Astrocyte of the spinal cord (primary cell): ENCODE measurements at regions not wholly inside any gene's neighbourhood (a gene's known extent, or its start where the extent isn't known, plus 50 kb on each side); places are given as distances from the start of the nearest gene placed in this dataset.

Experiments
- DNase-seq: peaks from one replicate; pipeline ENCODE4 v3.0.0; 2011; ENCODE audit warnings: low read depth, low spot score
- H3K4me3 ChIP-seq: 2 replicates; pipeline ENCODE4 v1.5.1; 2011; ENCODE audit warnings: low read depth, mild to moderate bottlenecking, low read length, moderate library complexity
- CTCF ChIP-seq: IDR thresholded peaks from 2 replicates; pipeline ENCODE4 v1.5.1; 2012; ENCODE audit warnings: low read depth, mild to moderate bottlenecking, low read length, inconsistent platforms
- in situ Hi-C: cut with HindIII; loops from 2 replicates; pipeline ENCODE4 v1.10.0; 2017; ENCODE audit warnings: low sequenced_read_pairs

DNA sequence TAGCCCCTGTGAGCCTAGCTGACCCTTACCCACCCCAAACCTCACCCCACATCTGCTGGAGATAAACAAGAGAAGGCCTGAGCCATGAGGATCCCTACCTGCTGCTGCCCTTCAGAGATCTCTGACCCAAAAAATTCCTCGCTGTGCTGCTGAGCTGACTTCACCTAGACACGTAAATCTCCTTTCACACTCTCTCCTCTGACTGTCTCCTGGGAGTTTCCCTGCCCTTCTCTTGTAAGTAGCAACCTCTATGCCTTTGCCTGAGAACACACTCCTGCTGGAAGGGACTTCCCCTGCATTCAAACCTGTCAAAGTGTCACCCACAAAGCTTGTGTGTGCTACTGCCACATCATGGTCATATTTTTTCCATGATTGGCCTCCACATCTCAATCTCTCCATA lies 134.2 kb upstream of the NOL4 start:
- no peak for TF ChIP-seq CTCF
- no peak for DNase-seq
- in situ Hi-C loops: no loop called here

GRCh38 chr18:34364699-34365098 lies 140.0 kb upstream of the NOL4 start:
- in situ Hi-C loops: no loop called here
- no peak overlapping the region for H3K4me3 ChIP-seq
- DNase-seq: no peak
- no peak for TF ChIP-seq CTCF

More for the DNA sequence above, 134.2 kb upstream of the NOL4 start:
- no peak overlapping the region for H3K4me3 ChIP-seq

DNA sequence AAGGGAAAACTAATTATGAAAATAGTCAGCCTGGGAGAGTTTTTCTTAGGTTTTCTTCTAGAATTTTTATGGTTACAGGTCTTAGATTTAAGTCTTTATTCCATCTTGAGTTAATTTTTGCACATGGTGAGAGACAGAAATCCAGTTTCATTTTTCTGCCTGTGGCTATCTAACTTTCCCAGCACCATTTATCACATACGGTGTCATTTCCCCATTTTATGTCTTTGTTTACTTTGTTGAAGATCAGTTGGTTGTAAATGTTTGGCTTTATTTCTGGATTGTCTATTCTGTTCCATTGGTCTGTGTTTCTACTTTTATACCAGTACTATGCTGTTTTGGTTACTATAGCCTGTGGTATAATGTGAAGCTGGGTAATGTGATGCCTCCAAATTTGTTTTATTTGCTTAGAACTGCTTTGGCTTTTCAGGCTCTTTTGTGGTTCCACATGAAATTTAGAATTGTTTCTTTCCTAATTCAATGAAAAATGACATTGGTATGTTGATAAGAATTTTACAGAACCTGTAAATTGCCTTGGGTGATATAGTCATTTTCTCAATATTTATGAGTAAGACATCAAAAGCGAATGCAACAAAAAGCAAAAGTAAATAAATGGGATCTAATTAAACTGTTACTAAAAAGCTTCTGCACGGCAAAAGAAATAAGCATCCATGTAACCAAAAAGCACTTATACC lies 146.1 kb upstream of the NOL4 start:
- no peak overlapping the region for H3K4me3 ChIP-seq
- in situ Hi-C loops: no loop called here
- DNase-seq: no peak
- TF ChIP-seq CTCF: no peak

DNA sequence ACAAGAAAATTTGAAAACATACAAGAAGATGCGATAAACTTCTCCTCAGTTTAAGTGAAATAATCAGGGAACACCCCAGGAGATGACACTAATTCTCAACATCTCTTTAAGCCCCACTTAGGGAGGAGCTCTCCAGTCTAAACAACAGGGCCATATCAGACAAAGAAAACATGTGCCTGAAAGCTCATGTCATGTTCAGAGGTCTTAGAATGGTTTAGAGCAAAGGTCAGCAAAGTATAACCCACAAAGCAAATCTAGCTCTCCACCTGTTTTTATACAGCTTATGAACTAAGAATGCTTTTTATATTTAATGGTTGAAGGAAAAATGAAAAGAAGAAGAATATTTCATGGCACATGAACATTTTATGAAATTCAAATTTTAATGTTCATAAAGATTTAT lies 155.6 kb upstream of the NOL4 start:
- in situ Hi-C loops: no loop called here
- TF ChIP-seq CTCF: no peak
- H3K4me3 ChIP-seq: no peak overlapping the region
- no peak for DNase-seq

- no peak for DNase-seq
- H3K4me3 ChIP-seq: no peak overlapping the region
- TF ChIP-seq CTCF: no peak
- in situ Hi-C loops: no loop called here
These were observed 160.6 kb upstream of the NOL4 start for GRCh38 chr18:34385311-34385710.

- in situ Hi-C loops: no loop called here
- TF ChIP-seq CTCF: no peak
- no peak overlapping the region for H3K4me3 ChIP-seq
- DNase-seq: no peak
These were observed 162.1 kb upstream of the NOL4 start for GRCh38 chr18:34386803-34387202.
